ENCODE measurements at regions not wholly inside any gene's neighbourhood (a gene's known extent, or its start where the extent isn't known, plus 50 kb on each side); places are given as distances from the start of the nearest gene placed in this dataset.

DNA sequence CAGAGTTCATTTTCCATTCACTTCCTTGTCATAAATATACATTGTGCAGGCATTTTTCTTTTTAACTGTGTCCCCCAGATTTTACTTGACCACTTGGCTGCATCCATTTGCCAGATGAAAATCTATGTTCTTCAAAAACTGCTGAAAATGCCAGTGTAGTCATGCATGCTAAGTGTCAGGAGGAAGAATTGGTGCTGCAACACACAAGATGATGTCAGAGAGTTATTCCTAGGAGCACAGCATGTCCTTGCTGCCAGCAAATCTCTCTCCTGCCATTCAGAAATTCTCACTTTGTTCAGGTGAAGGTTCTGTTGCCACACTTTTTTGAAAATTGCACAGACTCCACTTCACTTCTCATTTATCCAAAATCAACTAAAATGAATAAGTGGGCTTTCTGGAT is 106.4 kb upstream of the MAGI3 start:
- TF ChIP-seq, protein P1, sequence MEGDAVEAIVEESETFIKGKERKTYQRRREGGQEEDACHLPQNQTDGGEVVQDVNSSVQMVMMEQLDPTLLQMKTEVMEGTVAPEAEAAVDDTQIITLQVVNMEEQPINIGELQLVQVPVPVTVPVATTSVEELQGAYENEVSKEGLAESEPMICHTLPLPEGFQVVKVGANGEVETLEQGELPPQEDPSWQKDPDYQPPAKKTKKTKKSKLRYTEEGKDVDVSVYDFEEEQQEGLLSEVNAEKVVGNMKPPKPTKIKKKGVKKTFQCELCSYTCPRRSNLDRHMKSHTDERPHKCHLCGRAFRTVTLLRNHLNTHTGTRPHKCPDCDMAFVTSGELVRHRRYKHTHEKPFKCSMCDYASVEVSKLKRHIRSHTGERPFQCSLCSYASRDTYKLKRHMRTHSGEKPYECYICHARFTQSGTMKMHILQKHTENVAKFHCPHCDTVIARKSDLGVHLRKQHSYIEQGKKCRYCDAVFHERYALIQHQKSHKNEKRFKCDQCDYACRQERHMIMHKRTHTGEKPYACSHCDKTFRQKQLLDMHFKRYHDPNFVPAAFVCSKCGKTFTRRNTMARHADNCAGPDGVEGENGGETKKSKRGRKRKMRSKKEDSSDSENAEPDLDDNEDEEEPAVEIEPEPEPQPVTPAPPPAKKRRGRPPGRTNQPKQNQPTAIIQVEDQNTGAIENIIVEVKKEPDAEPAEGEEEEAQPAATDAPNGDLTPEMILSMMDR (conservative IDR thresholded peaks at IDR 0.05), result no peak
- H3K27ac ChIP-seq, result no peak overlapping the region

DNA sequence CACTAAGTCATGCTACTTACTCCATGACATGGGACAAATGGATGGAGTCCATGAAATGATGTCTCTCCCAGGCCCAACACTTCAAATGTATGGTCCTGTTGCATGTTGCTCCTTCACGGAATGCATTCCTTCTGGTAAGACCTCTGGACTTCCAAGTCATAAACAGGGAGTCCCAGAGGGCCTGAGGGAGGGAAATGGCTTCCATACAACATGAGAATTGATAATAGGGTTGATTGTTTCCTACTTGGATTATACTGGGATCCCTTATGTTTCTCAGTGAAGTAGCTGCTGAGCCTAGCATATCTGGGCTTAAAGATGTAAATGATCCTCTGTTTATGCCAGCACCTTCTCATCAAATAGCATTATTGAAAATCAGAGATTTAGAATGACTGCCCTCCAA is 104.2 kb upstream of the MAGI3 start:
- TF ChIP-seq, protein P1 (conservative IDR thresholded peaks at IDR 0.05), result no peak
- no peak overlapping the region for H3K27ac ChIP-seq

DNA sequence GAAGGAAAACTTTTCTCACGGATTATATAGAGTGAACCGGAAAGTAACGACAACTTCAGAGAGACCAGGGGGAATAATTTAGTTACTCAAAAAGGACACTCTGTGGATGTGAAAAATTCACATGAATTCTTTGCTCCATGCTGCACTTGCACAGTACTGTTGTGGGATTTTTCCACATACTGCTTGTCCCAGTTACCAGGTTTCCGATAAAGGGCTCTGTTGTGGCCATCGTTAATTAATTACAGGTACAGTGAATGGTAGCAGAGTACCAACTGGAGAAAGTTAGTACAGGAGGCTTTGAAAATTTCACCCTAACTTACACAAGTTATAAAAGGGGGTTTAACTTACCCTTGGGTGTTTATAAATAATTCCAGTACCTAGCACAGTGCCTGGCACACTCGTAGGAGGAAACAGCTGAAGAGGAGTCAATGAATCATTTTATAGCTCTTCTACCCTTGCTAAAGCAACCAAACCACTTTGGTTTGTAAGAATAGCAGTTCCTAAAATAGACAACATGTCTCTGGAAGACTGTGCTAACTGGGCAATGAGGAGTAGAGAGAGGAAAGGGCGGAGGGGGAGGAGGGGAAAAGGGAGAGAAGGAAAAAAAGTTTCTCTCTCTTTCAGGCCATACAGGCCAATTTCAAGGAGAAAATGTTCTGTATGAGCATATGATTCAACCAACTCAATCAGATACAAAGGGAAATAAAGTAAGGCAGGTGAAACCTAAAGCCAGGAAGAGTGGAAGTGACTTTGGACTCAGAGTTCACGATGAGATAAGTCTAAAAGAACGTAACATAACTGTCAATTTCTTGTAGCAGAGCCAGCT is 98.3 kb upstream of the MAGI3 start:
- TF ChIP-seq, protein P1 (conservative IDR thresholded peaks at IDR 0.05), result no peak
- no peak overlapping the region for H3K27ac ChIP-seq

DNA sequence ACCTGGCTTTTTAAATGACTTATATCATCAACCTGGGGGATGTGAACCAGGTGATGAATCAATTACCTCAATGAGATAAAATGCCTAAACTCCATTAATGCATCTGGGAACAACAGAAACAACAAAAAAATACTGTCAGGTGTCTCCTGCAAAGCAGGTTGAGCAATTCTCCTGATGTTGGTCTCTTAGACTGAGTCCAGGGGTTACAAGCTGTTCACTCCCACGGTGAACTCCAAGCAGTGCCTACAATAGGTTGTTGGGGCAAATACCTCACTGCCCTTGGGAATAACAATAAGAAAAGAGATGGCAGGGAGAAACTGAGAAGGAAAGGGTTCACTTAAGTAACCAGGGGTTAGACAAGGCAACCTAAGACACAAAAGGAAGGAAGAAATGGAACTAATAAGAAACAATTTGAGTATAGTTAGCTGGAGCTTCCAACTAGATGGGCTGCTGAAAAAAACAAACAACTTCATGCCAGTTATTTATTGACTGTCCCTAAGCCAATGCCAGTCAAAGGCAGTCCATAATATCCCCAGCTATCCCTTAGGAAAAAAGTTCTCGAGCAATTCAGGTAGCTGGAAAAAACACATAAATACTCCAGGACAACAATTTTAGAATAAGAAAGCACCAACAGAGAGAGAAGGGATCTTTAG is 97.6 kb upstream of the MAGI3 start:
- TF ChIP-seq, protein P1 (conservative IDR thresholded peaks at IDR 0.05), result no peak
- H3K27ac ChIP-seq, result no peak overlapping the region

DNA sequence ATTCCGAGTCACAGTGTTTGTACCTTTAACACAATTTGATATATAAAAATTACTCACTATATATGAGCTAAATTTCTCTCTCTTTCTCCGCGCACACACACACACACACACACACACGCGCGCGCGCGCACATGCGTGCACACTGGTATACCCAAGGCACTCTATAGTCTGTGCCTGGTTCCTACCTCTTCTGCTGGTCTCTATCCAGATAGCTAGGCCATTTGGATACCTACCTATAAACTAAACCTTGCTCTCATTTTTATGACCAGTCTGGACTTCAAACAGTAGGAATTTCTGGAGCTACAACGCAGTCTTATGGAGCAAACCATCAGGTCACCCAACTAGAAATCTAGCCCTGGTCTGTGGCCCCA is 97.1 kb upstream of the MAGI3 start:
- TF ChIP-seq, protein P1 (conservative IDR thresholded peaks at IDR 0.05), result no peak
- no peak overlapping the region for H3K27ac ChIP-seq

DNA sequence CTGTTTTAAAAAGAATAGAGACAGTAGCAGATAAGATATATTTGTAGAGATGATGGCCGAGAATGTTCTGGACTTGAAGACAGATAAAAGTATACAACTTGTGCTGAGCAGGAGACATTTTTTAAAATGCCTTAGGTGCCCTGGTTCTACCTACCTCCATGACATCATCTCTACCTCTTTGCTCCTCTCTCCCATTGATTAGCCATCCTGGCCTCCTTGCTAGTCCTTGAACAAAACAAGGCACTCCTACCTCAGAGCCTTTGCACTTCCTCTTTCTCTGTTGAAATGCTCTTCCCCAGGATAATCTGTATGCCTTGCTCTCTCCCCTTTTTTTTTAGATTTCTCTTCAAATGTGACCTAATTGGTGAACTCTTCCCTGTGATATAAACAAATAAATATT is 92.6 kb upstream of the MAGI3 start:
- no peak overlapping the region for H3K27ac ChIP-seq
- TF ChIP-seq, protein P1 (conservative IDR thresholded peaks at IDR 0.05), result no peak

DNA sequence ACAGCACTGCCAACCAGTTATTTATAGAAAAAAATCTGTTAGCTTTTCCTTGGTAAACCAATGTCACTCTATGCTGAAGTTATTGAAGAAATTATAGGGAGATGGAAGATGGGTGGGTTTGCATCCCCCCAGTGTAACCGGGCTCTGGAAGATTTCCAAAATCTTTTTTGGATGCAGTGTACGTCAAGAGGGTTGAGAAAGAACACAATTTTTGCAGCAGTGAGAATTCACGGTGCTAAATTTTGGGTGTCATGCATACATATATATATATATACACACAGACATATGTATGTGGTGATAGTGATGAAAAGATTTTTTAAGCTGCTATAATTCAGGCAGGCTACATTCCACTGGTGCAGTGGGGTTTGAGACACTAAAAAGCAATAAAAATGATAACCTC is 91.4 kb upstream of the MAGI3 start:
- TF ChIP-seq, protein P1 (conservative IDR thresholded peaks at IDR 0.05), result no peak
- no peak overlapping the region for H3K27ac ChIP-seq
